Dermis blood vessel endothelial cell (primary cell): ENCODE measurements at regions not wholly inside any gene's neighbourhood (a gene's known extent, or its start where the extent isn't known, plus 50 kb on each side); places are given as distances from the start of the nearest gene placed in this dataset.
A peak's percentile ranks its signal among the peaks of the same experiment; 100 is the strongest.

Source experiments
- DNase-seq: peaks from one replicate; pipeline ENCODE4 v3.0.0; 2010

DNA sequence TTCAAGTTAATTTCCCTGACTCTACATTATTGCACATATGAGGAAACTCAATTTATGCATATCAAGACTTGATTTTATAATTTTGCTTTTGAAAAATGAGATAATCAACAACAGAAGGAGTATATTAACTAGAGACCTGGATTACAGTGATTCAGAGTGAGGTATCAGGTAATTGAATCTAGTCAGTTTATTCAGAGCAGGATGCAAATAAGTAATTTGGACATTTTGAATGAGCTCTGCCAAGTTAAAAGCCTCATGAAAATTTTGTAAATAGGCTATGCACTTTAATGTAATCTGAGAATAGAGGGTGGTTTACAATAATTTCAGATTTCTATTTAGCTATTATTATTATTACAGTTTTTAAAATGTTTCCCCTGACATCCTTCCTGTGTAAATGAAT is 203.7 kb upstream of the EMCN start:
- DNase-seq: no peak

DNA sequence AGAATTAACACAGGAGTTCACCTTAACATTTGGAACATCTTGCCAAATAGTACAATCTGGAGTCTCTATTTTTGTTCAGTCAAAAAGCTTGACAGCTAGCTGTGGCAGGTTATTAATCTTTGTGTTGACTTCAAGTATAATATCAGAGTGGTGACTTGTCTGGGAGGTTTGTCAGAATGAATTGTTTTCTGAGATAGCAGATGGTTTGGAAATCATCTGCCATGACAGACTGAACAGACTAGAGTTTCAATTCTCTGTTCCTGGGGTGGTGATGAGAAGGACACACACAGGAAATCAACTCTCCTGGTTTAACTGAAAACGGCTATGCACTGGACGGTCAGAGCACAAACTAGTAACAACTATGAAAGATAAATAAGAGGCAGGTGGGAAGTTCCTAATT is 203.3 kb upstream of the EMCN start:
- no peak for DNase-seq

DNA sequence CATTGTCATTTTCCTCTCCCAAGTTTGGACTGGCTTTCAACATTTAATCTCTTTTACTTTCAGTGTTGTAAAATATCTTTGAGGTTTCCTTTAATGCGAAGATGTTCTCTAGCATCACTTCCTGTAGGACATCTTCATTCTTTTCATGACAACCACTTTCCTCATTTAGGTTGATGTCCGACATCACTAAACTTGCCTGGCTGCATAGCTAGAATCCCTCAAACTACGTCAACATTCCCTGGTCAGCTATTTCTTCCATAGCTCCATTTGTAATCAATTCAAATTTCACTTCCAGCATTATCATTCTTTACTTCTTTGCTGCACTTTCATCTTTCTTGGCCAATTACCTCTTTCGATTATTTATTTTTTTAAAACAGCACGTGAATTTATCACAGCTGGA is 198.6 kb upstream of the EMCN start:
- no peak for DNase-seq

DNA sequence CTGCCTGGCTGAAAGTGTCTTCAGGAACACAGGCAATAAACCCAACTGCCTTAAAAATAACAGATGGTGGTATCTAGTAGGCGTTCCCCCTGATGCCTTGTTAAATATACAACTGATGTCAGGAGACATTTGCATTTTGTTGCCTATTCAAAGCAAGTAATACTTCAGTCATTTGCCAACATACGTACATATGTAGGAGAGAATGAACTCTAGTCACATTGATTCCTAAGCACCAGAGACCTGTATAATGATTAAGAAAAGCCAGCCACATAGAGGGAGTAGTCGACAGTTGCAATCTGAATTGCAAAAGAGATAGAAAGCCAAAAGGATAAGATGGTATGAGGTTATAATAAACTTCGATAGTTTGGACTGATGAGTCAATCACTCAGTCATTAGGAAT is 191.0 kb upstream of the EMCN start:
- no peak for DNase-seq

DNA sequence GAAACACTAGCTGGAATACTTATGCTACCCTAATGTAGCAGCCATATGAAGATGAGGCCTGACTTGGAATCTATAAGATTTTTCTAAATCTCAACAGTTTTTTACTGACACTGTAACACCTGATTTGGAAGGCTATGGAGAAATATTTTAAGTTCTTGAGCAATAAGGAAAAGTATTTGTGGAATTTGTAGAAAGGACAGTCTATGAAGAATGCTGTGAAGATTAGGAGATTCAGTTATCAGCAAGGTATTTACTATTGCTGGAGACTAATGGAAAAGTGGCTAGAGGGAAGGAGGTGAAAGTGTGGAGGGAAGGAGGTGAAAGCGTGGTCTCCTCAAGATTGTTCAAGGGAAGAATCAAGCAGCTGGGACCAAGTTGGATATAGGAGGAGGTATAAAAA is 190.0 kb upstream of the EMCN start:
- no peak for DNase-seq

DNA sequence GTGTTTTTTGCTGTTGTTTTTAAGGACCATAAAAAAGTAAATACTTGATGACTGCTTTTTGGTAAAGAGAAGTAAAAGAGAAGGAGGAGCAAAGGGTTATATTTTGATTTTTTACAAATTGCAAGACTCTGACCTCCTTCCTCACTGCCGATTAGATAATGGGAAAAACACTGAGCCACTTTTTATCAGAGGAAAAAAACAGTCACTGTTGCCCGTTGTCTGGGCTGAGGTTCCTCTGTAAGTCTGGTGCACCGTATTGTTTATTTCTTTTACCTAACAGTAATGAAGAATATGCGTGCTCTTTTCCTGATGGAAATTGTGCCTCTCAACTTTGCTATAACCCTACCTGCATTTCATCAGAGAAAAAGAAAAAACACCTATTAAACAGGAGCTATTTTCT is 178.7 kb upstream of the EMCN start:
- DNase-seq: peak; percentile 42

DNA sequence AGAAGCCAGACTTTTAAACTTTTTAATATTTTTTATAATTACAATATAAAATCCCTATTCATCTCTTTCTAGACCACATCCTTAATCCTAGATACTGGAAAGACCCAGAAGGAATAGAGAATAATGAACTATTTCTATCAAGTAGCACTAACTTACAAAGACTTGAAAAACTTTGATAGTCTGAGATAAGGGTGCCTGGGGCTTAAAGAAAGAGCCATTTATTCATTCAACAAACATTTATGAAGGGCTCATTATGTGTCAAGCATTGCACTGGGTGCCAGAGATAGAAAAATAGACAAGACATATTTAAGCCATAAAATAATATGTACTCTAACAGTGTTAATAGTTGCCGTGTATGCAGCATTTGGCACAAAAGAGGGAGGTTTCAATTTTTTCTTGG is 178.0 kb upstream of the EMCN start:
- DNase-seq: no peak

DNA sequence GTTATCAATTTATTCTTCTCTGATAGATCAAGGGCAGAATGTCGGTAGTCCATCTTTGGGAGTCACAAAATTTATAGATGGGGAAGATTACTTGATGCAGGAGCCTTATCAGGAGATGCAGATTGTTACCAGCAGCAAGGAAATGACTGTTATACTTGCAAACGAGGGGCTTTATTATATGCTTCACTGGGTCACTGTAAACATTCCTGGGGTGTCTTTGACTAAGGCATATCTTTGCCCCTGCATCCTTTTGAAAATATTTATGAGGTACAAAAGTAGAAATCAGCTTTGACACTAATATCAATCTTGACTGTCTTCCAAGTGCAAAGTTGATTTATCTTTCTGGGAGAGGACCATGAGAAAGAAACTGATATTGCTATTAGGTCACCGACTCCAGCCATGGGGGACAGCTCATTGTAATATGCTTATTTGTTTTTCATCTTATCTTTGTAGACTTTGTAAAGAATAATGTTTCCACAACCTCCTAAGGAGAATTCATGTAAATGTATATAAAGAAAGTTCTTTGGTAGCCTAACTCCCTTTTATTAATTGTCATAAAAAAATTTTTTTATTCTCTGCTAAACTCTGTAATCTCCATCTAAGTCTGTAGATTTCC is 177.3 kb upstream of the EMCN start:
- peak; percentile 48 for DNase-seq

DNA sequence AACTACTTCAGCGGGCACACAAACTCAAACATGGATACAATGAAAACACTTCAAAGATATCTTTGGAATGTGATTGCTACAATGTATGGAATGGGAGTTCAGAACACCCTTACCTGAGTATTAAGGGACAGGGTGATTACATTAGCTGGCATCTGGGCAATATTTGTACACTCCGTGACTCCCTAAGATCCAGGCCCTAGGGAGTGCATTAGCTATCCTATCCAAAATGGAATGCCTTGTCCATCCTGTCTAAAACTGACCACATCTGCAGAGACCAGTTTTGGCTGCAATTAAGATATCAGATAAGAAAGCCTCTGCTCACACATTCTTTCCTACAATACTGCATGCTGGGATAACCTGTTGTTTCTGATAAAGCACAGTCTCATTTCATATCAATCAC is 176.6 kb upstream of the EMCN start:
- DNase-seq: peak; percentile 7

DNA sequence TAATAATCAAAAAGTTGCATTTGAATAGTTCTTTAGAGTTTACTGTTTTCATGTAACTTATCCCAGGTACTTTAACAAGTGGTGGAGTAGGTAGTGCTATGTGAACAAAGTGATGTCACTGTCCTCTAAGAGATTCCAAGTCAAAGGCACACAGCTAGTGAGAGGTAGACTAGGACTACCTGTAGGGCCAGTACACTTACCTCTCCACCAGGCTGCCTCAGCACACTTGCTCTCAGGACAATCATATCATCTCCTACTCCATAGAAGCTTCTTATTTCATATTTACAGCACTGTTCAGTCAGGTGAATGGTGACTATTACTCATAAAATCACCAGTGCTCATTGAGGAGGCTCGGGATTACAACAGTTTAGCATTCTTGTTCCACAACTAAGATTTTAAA is 173.0 kb upstream of the EMCN start:
- no peak for DNase-seq

DNA sequence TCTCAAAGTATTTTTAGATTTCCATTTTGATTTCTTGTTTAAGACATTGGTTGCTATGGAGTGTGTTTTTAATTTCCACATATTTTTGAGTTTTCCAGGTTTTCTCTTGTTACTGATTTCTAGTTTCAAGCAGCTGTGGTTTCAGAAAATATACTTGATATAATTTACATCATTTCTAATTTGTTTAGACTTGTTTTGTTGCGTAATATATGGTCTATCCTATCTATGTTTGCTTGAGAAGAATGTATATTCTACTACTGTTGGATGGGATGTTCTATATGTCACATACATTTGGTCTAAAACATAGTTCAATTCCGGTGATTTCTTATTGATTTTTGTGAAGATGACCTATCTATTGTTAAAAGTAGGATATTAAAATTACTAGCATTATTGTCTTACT is 170.5 kb upstream of the EMCN start:
- no peak for DNase-seq

DNA sequence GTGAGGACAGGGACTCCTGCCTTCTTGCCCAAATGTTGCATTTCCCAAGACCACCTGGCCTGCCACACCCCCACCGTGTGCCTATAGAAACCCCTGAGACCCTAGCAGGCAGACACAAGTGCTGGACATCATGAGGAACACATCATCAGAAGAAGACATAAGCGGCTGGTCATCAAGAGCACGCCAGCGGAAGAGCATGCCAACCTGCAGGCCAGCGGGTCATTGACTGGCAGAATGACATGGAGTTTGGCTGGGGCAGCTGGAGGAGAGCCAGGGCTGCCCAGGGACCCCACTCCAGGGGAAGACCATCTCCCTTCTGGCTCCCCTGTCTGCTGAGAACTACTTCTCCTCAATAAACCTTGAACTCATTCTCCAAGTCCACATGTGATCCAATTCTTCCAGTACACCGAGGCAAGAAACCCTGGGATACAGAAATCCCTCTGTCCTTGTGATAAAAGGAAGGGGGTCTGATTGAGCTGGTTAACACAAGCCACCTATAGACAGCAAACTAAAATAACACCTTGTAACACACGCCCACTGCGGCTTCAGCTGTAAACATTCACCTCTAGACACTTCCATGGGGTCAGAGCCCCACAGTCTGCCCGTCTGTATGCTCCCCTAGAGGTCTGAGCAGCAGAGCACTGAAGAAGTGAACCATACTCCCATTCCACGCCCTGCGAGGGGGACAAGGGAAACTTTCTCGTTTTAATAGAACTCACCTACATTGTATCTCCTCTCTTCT is 164.8 kb upstream of the EMCN start:
- no peak for DNase-seq

DNA sequence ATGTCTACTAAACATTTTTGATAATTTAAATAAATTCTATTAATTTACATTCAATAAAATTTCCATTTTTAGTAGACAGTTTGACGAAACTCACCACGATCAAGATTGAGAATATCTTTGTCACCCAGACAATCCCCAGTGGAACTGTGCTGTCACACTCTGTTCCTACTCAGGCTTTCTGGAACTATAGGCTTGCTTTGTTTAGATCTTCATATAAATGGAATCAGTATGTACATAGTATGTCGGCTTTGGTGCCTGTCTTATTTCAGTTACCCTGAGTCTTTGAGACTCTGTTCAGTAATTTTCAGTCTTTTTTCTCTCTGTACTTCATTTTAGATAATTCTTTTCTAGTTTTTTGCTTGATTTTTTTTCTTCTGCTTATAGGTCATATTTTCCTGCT is 163.5 kb upstream of the EMCN start:
- no peak for DNase-seq

DNA sequence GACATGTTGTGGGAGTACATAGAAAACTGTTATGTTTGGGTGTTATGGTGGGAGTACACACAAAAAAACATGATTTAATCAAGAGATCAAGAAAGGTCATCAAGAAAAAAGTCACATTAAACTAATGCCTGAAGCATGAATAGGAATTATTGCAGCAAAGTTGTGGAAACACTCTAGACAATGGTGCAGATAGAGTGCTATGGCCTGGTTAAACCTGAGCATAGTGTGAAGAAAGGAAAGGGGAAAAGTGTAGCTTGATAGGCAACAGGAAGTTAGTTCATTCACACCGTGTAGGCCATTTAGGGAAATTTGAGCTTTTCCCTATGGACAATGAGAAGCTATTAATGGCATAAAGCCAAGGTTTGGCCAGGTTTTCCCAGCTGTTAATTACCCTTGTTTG is 162.1 kb upstream of the EMCN start:
- peak; percentile 19 for DNase-seq

DNA sequence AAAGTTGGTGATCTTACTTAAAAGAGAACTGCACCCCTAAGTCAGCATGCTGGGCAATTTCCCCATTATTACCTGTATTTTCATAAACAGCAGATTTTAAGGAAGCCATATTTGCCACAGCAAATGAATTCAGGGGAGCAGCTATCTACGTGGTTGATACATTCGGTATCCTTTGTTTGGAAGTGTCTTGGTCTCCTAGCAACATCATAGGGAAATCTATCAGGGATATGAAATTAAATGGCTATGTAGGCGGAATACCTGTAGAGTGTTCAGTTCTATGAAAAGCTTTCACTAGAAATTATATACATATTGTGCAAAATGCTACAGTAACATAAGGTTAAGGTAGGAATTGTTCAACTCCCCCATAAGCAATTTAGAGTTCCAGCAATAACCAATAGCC is 157.2 kb upstream of the EMCN start:
- no peak for DNase-seq

DNA sequence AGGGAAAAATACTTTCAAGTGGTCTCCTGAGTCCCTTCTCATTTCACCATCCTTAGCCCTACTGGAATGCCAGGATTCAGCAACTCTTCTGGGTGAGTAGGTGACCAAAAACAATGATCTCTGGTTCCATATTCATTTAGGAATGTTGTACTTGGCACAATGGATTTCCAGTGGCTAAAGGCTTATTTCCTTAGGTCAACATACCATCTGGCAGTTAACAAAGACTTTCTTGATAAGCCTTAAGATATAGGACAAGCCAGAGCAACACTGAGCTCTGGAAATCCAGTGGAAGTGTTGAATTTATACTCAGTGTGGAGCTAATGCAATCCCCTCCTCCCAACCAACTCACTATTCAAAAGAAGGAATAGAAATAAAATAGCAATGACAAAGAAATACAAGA is 139.4 kb upstream of the EMCN start:
- peak; percentile 97 for DNase-seq

DNA sequence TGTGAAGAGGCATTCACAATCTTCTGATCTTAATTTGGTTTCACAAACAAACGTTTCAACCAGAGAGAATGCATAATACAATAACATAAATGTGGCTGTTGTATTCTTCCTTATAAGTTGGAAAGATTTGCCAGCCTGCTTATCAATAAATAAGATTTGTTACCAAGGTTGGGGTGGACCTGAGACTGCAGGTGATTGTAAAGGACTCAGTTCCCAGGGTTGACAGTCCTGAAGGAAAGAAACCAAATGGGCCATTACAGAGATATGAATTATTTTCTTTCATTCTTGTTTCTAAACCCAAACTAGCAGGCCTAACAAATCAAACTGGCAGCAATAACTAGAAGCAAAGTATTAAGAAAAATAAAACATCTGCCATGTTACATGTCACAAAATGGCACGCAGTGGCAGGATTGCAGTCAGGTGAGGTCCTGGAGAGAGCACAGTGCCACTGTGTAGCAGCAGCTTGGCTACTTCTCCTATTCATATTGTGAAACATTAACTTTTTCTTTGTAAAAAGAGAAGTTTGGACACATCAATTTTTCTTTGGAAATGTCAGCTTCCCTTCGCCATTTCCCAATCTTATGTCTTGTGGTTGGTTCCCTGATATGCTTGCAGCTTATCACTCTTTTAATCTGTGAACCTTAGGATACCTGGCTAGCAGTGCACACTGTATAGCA is 133.8 kb upstream of the EMCN start:
- no peak for DNase-seq

DNA sequence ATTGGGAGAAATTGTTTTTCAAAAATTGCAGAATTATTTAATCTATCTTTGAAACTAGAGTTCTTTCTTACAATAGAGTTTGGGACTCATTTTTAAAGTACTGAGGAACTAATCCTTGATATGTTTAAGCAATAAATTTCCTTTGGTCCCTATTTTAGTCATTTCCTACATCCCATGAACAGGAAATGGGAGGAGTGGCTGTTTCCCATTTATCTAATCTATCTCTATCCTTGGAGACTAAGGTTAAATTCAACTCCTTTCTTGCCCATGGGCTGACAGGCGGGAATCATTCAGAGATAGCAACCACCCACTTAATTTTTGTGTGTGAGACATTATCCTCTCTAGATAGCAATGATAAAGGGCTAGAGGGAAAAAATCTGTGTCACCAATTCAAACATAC is 131.6 kb upstream of the EMCN start:
- DNase-seq: peak; percentile 53

DNA sequence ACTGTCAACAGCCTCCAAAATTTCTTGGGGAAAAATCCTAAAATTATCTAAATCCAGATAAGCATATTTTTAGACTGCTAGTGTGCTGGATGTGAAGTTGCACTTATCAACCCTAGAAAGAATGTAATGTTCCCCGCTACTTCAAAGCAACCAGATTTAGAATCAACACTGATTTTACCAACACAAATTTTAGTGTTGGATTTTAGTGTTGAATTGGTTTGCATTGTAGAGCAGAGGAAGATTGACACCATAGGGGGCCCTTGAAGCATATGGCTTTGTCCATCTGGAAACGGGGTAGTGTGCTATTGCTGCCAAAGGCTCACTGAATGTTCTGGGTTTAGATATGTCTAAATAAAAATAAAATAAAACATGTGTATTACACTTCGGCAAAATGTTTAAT is 126.3 kb upstream of the EMCN start:
- no peak for DNase-seq

DNA sequence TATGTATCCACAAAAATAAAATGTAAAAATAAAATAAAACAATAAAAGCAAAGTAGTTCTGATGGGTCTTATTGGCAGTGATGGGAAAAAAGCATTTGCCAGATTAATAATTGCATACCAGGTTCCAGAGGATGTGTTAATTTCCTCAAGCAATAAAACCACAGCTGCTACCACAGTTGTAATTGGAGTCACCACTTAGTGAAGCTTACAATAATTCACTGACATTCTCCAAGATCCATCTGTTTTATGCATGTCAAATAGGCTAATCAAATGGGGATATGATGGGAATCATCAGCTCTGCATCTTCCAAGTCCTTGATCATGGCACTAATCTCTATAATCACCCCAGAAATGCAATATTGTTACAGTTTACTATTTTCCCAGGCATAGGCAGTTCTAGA is 123.5 kb upstream of the EMCN start:
- DNase-seq: peak; percentile 19

DNA sequence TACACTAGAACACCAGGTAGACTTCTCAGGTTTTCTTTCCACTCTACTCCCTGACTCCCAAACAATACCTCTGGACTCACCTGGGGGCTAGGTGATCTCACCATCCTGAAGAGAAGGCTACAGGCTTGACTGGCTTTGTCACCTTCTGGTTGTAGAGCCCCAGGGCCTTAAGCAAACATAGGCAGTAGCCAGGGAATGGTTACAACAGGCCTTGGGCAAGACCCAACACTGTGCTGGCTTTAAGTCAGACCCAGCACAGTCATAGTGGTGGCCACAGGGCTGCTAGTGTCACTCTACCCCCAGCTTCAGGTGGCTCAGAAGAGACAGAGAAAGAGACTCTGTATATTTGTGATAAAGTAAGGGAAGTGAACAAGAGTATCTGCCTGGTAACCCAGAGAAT is 118.1 kb upstream of the EMCN start:
- DNase-seq: no peak

DNA sequence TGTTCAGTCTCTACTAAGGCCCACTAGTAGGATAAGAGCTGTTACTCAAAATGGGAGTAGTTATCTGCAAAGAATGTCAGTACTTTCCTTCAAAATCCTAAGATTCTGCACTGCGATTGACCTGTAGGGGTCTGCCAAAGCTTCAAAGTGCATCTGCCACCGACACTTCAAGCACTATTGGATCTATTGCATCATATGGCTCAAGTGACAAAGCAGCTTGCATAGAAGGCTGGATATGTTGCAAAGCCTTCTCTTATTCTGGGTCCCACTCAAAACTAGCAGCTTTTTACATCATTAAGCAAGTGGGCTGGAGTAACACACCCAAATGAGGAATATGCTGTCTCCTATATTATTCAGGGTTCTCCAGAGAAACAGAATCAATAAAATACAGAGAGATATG is 115.4 kb upstream of the EMCN start:
- no peak for DNase-seq

DNA sequence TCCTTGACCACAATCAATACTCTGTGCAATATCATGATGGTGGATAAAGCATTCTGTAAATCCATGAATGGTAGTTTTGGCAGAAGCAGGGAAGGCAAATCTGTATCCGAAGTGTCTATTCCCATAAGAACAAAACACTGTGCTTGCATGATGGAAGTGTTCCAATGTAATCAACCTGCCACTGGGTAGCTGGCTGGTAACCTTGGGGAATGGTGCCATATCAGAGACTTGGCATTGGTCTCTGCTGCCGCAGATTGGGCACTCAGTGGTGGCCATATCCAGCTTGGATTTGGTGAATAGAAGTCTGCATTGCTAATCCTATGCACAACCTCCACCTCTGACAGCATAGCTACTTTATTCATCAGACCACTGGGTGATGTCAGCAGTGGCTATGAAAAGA is 114.3 kb upstream of the EMCN start:
- DNase-seq: no peak

DNA sequence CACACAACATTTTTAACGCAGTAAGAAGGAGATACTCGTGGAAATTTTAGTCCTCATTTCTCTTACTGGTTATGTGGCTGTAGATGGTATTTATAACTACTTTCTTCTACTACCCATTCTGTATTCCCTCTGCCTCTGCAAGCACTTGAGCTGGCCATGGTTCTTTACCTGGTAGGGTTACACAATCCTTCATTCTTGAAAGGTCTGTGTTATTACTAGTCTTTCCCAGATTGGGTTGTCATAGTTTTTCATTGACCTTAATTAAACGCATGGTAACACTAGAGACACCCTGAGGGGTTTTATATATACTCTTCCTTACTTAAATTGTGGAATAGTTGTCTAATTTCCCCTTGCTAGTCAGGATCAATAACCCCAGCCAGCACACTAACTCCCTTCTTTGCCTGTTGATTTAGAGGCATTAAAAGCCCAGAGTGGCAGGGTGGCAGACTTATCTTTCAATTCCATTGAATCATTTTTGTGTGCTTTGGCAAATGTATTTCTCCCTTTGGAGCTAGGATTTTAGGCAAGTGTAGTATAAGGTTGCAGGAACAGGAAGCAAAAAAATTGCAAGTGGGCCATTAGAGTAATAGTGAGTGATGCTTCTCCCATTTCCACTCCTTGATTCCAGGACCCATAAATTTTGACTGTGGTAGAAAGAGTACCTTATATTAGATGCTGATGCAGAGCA is 113.6 kb upstream of the EMCN start:
- DNase-seq: no peak
